ENCODE measurements at regions not wholly inside any gene's neighbourhood (a gene's known extent, or its start where the extent isn't known, plus 50 kb on each side); places are given as distances from the start of the nearest gene placed in this dataset.

GRCh38 chr13:68358294-68358705 is 1128.2 kb upstream of the PCDH9 start:
- intact Hi-C loops (cut with micrococcal nuclease): no loop called here

- intact Hi-C loops (cut with micrococcal nuclease): no loop called here
These were observed 1120.4 kb upstream of the PCDH9 start for GRCh38 chr13:68350554-68350953.

GRCh38 chr13:68347220-68347619 is 1117.1 kb upstream of the PCDH9 start:
- intact Hi-C loops (cut with micrococcal nuclease): no loop called here

- intact Hi-C loops (cut with micrococcal nuclease): no loop called here
These were observed 1115.9 kb upstream of the PCDH9 start for GRCh38 chr13:68345963-68346531.

GRCh38 chr13:68323124-68323523 is 1093.0 kb upstream of the PCDH9 start:
- intact Hi-C loops (cut with micrococcal nuclease): no loop called here

- intact Hi-C loops (cut with micrococcal nuclease): no loop called here
These were observed 1089.2 kb upstream of the PCDH9 start for GRCh38 chr13:68319384-68319783.

GRCh38 chr13:68304286-68304893 is 1074.3 kb upstream of the PCDH9 start:
- intact Hi-C loops (cut with micrococcal nuclease): loop anchor here (2.0 kb wide), 1 partner anchor 1552 kb away; no protein-coding TSS in a partner anchor

- intact Hi-C loops (cut with micrococcal nuclease): no loop called here
These were observed 1063.5 kb upstream of the PCDH9 start for GRCh38 chr13:68293631-68294030.

- intact Hi-C loops (cut with micrococcal nuclease): no loop called here
These were observed 1062.5 kb upstream of the PCDH9 start for GRCh38 chr13:68292601-68293000.

GRCh38 chr13:68291595-68291994 is 1061.5 kb upstream of the PCDH9 start:
- intact Hi-C loops (cut with micrococcal nuclease): no loop called here

- intact Hi-C loops (cut with micrococcal nuclease): no loop called here
These were observed 1045.6 kb upstream of the PCDH9 start for GRCh38 chr13:68275758-68276157.

- intact Hi-C loops (cut with micrococcal nuclease): no loop called here
These were observed 1042.5 kb upstream of the PCDH9 start for GRCh38 chr13:68272652-68273051.

GRCh38 chr13:68264692-68265091 is 1034.6 kb upstream of the PCDH9 start:
- intact Hi-C loops (cut with micrococcal nuclease): no loop called here

- intact Hi-C loops (cut with micrococcal nuclease): no loop called here
These were observed 1031.0 kb upstream of the PCDH9 start for GRCh38 chr13:68261105-68261504.

GRCh38 chr13:68257111-68257842 is 1027.1 kb upstream of the PCDH9 start:
- intact Hi-C loops (cut with micrococcal nuclease): no loop called here

GRCh38 chr13:68254151-68254550 is 1024.0 kb upstream of the PCDH9 start:
- intact Hi-C loops (cut with micrococcal nuclease): no loop called here

GRCh38 chr13:68234274-68234673 is 1004.1 kb upstream of the PCDH9 start:
- intact Hi-C loops (cut with micrococcal nuclease): no loop called here

- intact Hi-C loops (cut with micrococcal nuclease): no loop called here
These were observed 1002.4 kb upstream of the PCDH9 start for GRCh38 chr13:68232351-68233130.

- intact Hi-C loops (cut with micrococcal nuclease): no loop called here
These were observed 984.7 kb upstream of the PCDH9 start for GRCh38 chr13:68214691-68215415.

- intact Hi-C loops (cut with micrococcal nuclease): no loop called here
These were observed 969.1 kb upstream of the PCDH9 start for GRCh38 chr13:68199271-68199670.

- intact Hi-C loops (cut with micrococcal nuclease): no loop called here
These were observed 960.7 kb upstream of the PCDH9 start for GRCh38 chr13:68190818-68191217.
